MM.1S (cell line): ENCODE measurements at regions not wholly inside any gene's neighbourhood (a gene's known extent, or its start where the extent isn't known, plus 50 kb on each side); places are given as distances from the start of the nearest gene placed in this dataset.
"Not testable (repeated sequence)": the region's sequence is repeated elsewhere in the genome, so short reads cannot be mapped to it uniquely, and the experiment has no call there.

Source experiments
- DNase-seq: peaks from one replicate; pipeline ENCODE4 v3.0.0-alpha.2; 2015
- H2AFZ ChIP-seq: fragments of 300-600 bp; sonication (generic); 2 replicates; pipeline ENCODE4 v1.6.0; 2016; ENCODE audit warnings: antibody characterized with exemption, low read length
- H3F3A ChIP-seq: fragments of 300-600 bp; sonication (generic); 2 replicates; pipeline ENCODE4 v1.6.1; 2016; ENCODE audit warnings: mild to moderate bottlenecking, antibody characterized with exemption, low read length, moderate library complexity, mixed read lengths; ENCODE audit not compliant: insufficient read depth
- H3K27ac ChIP-seq: fragments of 300-600 bp; sonication (generic); 2 replicates; pipeline ENCODE4 v1.5.1; 2016; ENCODE audit warnings: mild to moderate bottlenecking, low read length
- H3K27me3 ChIP-seq: fragments of 300-600 bp; sonication (generic); replicated peaks from 2 replicates; pipeline ENCODE4 v1.6.0; 2016; ENCODE audit warnings: low read length; ENCODE audit not compliant: insufficient read depth
- H3K36me3 ChIP-seq: fragments of 300-600 bp; sonication (generic); replicated peaks from 2 replicates; pipeline ENCODE4 v1.6.1; 2016; ENCODE audit warnings: mild to moderate bottlenecking, low read length, mixed read lengths; ENCODE audit not compliant: insufficient read depth
- H3K4me1 ChIP-seq: fragments of 300-600 bp; sonication (generic); 2 replicates; pipeline ENCODE4 v1.6.1; 2016; ENCODE audit warnings: low read length, mixed read lengths
- H3K4me2 ChIP-seq: fragments of 300-600 bp; sonication (generic); 2 replicates; pipeline ENCODE4 v1.6.0; 2016; ENCODE audit warnings: low read depth, low read length
- H3K4me3 ChIP-seq: fragments of 300-600 bp; sonication (generic); 2 replicates; pipeline ENCODE4 v1.5.1; 2016; ENCODE audit warnings: low read length, mixed read lengths
- H3K79me2 ChIP-seq: fragments of 300-600 bp; sonication (generic); 2 replicates; pipeline ENCODE4 v1.6.1; 2016; ENCODE audit warnings: mixed run types, low read length, mixed read lengths
- H3K9ac ChIP-seq: fragments of 300-600 bp; sonication (generic); 2 replicates; pipeline ENCODE4 v1.6.1; 2016; ENCODE audit warnings: low read length, mixed read lengths
- H3K9me2 ChIP-seq: fragments of 300-600 bp; sonication (generic); replicated peaks from 2 replicates; pipeline ENCODE4 v1.6.1; 2016; ENCODE audit warnings: mild to moderate bottlenecking, low read length, mixed read lengths; ENCODE audit not compliant: insufficient read depth
- H3K9me3 ChIP-seq: fragments of 300-600 bp; sonication (generic); replicated peaks from 2 replicates; pipeline ENCODE4 v1.6.1; 2016; ENCODE audit warnings: mild to moderate bottlenecking, low read length, mixed read lengths; ENCODE audit not compliant: insufficient read depth
- H4K20me1 ChIP-seq: fragments of 300-600 bp; sonication (generic); 2 replicates; pipeline ENCODE4 v1.6.1; 2016; ENCODE audit warnings: mild to moderate bottlenecking, low read length, moderate library complexity, mixed read lengths; ENCODE audit not compliant: insufficient read depth
- EZH2 ChIP-seq: fragments of 300-600 bp; sonication (generic); optimal IDR thresholded peaks from 2 replicates; pipeline ENCODE3; 2017; ENCODE audit warnings: low read depth, mild to moderate bottlenecking, antibody characterized with exemption, low read length, mixed read lengths
- EZH2phosphoT487 ChIP-seq: fragments of 300-600 bp; sonication (generic); IDR thresholded peaks from 2 replicates; pipeline ENCODE4 v1.6.1; 2018; ENCODE audit warnings: antibody characterized with exemption, low read length
- TF ChIP-seq, protein P1 (sequence below): fragments of 300-600 bp; sonication (generic); IDR thresholded peaks from 2 replicates; pipeline ENCODE4 v1.5.1; 2016; ENCODE audit warnings: antibody characterized with exemption, low read length, mixed read lengths

DNA sequence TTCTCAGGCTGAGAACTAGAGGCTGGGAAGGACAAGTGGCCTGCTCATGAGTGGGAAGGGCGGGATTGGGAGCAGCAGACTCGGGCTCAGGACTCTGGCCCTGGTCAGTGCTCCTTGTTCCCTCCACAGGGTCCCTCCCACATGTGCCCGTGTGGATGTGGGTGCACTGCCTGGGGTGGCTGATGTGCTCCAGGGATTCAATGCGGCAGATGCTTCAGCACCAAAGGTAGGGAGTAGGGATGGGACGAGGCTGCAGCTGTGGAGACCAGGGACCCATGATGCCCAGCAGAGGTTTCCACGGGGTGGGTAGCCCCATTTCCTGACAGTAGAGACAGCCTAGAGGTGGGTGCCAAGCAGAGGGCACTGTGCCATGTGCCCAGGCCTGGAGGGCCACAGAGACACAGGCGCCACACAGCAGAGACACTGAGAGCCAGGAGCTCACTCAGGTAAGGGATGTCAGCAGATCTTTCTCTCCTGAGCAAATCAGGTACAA lies 89.5 kb downstream of the GGTLC2 start:
- no peak overlapping the region for H3K4me3 ChIP-seq
- H3K4me2 ChIP-seq, result no peak overlapping the region
- H3K9me2 ChIP-seq, result no peaks in the 10 kb centered on the region
- TF ChIP-seq, protein P1, sequence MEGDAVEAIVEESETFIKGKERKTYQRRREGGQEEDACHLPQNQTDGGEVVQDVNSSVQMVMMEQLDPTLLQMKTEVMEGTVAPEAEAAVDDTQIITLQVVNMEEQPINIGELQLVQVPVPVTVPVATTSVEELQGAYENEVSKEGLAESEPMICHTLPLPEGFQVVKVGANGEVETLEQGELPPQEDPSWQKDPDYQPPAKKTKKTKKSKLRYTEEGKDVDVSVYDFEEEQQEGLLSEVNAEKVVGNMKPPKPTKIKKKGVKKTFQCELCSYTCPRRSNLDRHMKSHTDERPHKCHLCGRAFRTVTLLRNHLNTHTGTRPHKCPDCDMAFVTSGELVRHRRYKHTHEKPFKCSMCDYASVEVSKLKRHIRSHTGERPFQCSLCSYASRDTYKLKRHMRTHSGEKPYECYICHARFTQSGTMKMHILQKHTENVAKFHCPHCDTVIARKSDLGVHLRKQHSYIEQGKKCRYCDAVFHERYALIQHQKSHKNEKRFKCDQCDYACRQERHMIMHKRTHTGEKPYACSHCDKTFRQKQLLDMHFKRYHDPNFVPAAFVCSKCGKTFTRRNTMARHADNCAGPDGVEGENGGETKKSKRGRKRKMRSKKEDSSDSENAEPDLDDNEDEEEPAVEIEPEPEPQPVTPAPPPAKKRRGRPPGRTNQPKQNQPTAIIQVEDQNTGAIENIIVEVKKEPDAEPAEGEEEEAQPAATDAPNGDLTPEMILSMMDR, result no peak
- TF ChIP-seq EZH2, result no peak
- no peak for TF ChIP-seq EZH2phosphoT487
- H3K9ac ChIP-seq, result no peak overlapping the region
- no peak overlapping the region for H2AFZ ChIP-seq
- 0 out of 2 replicates have a peak, but pooled peaks cover 4% of the 10 kb centered on the region for H3K4me1 ChIP-seq
- H4K20me1 ChIP-seq, result no peaks in the 10 kb centered on the region
- no peaks in the 10 kb centered on the region for H3K79me2 ChIP-seq
- H3K27ac ChIP-seq, result no peak overlapping the region
- no peaks in the 10 kb centered on the region for H3K9me3 ChIP-seq
- DNase-seq, result no peak
- no peaks in the 10 kb centered on the region for H3F3A ChIP-seq
- H3K27me3 ChIP-seq, result no peaks in the 10 kb centered on the region
- no peaks in the 10 kb centered on the region for H3K36me3 ChIP-seq

GRCh38 chr22:22734395-22735272 lies 90.2 kb downstream of the GGTLC2 start:
- not testable (repeated sequence) for H3K36me3 ChIP-seq, H3K4me3 ChIP-seq, H3F3A ChIP-seq, H3K27me3 ChIP-seq, H2AFZ ChIP-seq, H3K9me3 ChIP-seq, H3K4me1 ChIP-seq, H3K9me2 ChIP-seq, H3K4me2 ChIP-seq, H3K9ac ChIP-seq, DNase-seq, H4K20me1 ChIP-seq, H3K79me2 ChIP-seq, H3K27ac ChIP-seq

- DNase-seq, H3K4me2 ChIP-seq, H4K20me1 ChIP-seq, H3K9me3 ChIP-seq, H3K79me2 ChIP-seq, H3K4me1 ChIP-seq, H2AFZ ChIP-seq, H3F3A ChIP-seq, H3K4me3 ChIP-seq, H3K36me3 ChIP-seq, H3K9ac ChIP-seq, H3K9me2 ChIP-seq, H3K27ac ChIP-seq, H3K27me3 ChIP-seq: not testable (repeated sequence)
These were observed 90.9 kb downstream of the GGTLC2 start for GRCh38 chr22:22735276-22735675.

GRCh38 chr22:22735695-22736611 lies 91.5 kb downstream of the GGTLC2 start:
- no peaks in the 10 kb centered on the region for H3K9me2 ChIP-seq
- DNase-seq, result no peak
- H3K27ac ChIP-seq, result no peak overlapping the region
- TF ChIP-seq EZH2phosphoT487, result no peak
- no peak overlapping the region for H3K9ac ChIP-seq
- no peaks in the 10 kb centered on the region for H3F3A ChIP-seq
- no peak overlapping the region for H2AFZ ChIP-seq
- 0 out of 2 replicates have a peak, but pooled peaks cover 4% of the 10 kb centered on the region for H3K4me1 ChIP-seq
- H3K79me2 ChIP-seq, result no peaks in the 10 kb centered on the region
- no peak overlapping the region for H3K4me3 ChIP-seq
- H3K9me3 ChIP-seq, result no peaks in the 10 kb centered on the region
- no peak overlapping the region for H3K4me2 ChIP-seq
- H3K27me3 ChIP-seq, result no peaks in the 10 kb centered on the region
- H3K36me3 ChIP-seq, result no peaks in the 10 kb centered on the region
- H4K20me1 ChIP-seq, result no peaks in the 10 kb centered on the region
